ENCODE measurements at regions not wholly inside any gene's neighbourhood (a gene's known extent, or its start where the extent isn't known, plus 50 kb on each side); places are given as distances from the start of the nearest gene placed in this dataset.
"Not testable (repeated sequence)": the region's sequence is repeated elsewhere in the genome, so short reads cannot be mapped to it uniquely, and the experiment has no call there.

GRCh38 chr2:136284226-136285119 lies 166.5 kb upstream of the CXCR4 start:
- DNase-seq (ENCODE audit: low read depth), result no peak

- no peak for DNase-seq (ENCODE audit: low read depth)
Observed at GRCh38 chr2:136282251-136282650, 164.3 kb upstream of the CXCR4 start.

- peak; percentile 16 for DNase-seq (ENCODE audit: low read depth)
Observed at GRCh38 chr2:136281281-136282114, 163.5 kb upstream of the CXCR4 start.

GRCh38 chr2:136266346-136266745 lies 148.4 kb upstream of the CXCR4 start:
- not testable (repeated sequence) for DNase-seq (ENCODE audit: low read depth)

- DNase-seq (ENCODE audit: low read depth), result no peak
Observed at GRCh38 chr2:136259551-136259950, 141.6 kb upstream of the CXCR4 start.

GRCh38 chr2:136257893-136258292 lies 139.9 kb upstream of the CXCR4 start:
- DNase-seq (ENCODE audit: low read depth), result no peak

GRCh38 chr2:136255648-136256461 lies 137.9 kb upstream of the CXCR4 start:
- DNase-seq (ENCODE audit: low read depth), result no peak

GRCh38 chr2:136255127-136255526 lies 137.2 kb upstream of the CXCR4 start:
- DNase-seq (ENCODE audit: low read depth), result no peak

GRCh38 chr2:136254681-136255080 lies 136.7 kb upstream of the CXCR4 start:
- no peak for DNase-seq (ENCODE audit: low read depth)

GRCh38 chr2:136253288-136254004 lies 135.5 kb upstream of the CXCR4 start:
- DNase-seq (ENCODE audit: low read depth), result no peak

- DNase-seq (ENCODE audit: low read depth), result no peak
Observed at GRCh38 chr2:136251885-136252585, 134.1 kb upstream of the CXCR4 start.

GRCh38 chr2:136251197-136251884 lies 133.4 kb upstream of the CXCR4 start:
- DNase-seq (ENCODE audit: low read depth), result no peak

- no peak for DNase-seq (ENCODE audit: low read depth)
Observed at GRCh38 chr2:136250131-136250530, 132.2 kb upstream of the CXCR4 start.

- no peak for DNase-seq (ENCODE audit: low read depth)
Observed at GRCh38 chr2:136248907-136249306, 131.0 kb upstream of the CXCR4 start.

GRCh38 chr2:136248242-136248641 lies 130.3 kb upstream of the CXCR4 start:
- no peak for DNase-seq (ENCODE audit: low read depth)

GRCh38 chr2:136247204-136247950 lies 129.4 kb upstream of the CXCR4 start:
- peak; percentile 58 for DNase-seq (ENCODE audit: low read depth)

- no peak for DNase-seq (ENCODE audit: low read depth)
Observed at GRCh38 chr2:136246086-136246669, 128.2 kb upstream of the CXCR4 start.

GRCh38 chr2:136245211-136245610 lies 127.3 kb upstream of the CXCR4 start:
- DNase-seq (ENCODE audit: low read depth), result no peak

GRCh38 chr2:136244536-136244885 lies 126.6 kb upstream of the CXCR4 start:
- DNase-seq (ENCODE audit: low read depth), result no peak
